HepG2 (cell line): ENCODE measurements at regions not wholly inside any gene's neighbourhood (a gene's known extent, or its start where the extent isn't known, plus 50 kb on each side); places are given as distances from the start of the nearest gene placed in this dataset.

Experiments used
- ATAC-seq: fragments of 200-7000 bp; cut with Tn5 transposase; 3 replicates; pipeline ENCODE4 v1.9.1; 2020; ENCODE audit warnings: mild to moderate bottlenecking, moderate library complexity
- BruUV-seq: library from RNA; stranded (reverse); fragments of 400-500 nt; replicated peaks from 2 replicates; lab custom pipeline; 2021; lab: Mats Ljungman, UMichigan
- CTCF ChIA-PET: fragments of 300-600 bp; formaldehyde crosslinking; extraction: SDS; loops from one replicate; lab custom pipeline; 2021; ENCODE audit warnings: low total read pairs, inconsistent platforms, low intra/inter-chr PET ratio; lab: Yijun Ruan, JAX
- POLR2A ChIA-PET: fragments of 350-600 bp; sonication (Branson Sonifier 250); formaldehyde crosslinking; loops from one replicate; lab custom pipeline; 2020; ENCODE audit warnings: antibody characterized with exemption, inconsistent platforms; lab: Yijun Ruan, JAX
- DNase-seq: peaks from one replicate; pipeline ENCODE4 v3.0.0-alpha.2; 2015; ENCODE audit warnings: low spot score
- FAIRE-seq: peaks from 3 replicates; lab custom pipeline; 2011; peaks lifted over from hg19 to GRCh38; lab: Jason Lieb, UNC
- H2AFZ ChIP-seq: one replicate; pipeline ENCODE4 v1.6.1; 2011; ENCODE audit warnings: low read length, inconsistent platforms
- H3K27ac ChIP-seq: fragments of 300-600 bp; 3 replicates; pipeline ENCODE4 v1.8.0; 2011; ENCODE audit warnings: mixed run types, mild to moderate bottlenecking, mixed read lengths, low read length, inconsistent platforms; ENCODE audit not compliant: insufficient read depth; ENCODE audit errors: extremely low read length
- H3K27me3 ChIP-seq, 2 experiments: fragments of 200-600 bp in 1 of 2; 2 replicates in 1 of 2; 3 replicates in 1 of 2; pipeline versions ENCODE4 v1.6.0 to v1.8.0; 2011; ENCODE audit warnings: low read length in 2 of 2, mild to moderate bottlenecking in 2 of 2, moderate library complexity in 2 of 2, inconsistent platforms in 1 of 2; ENCODE audit not compliant: insufficient read depth in 2 of 2, control insufficient read depth in 1 of 2
- H3K36me3 ChIP-seq, 2 experiments: fragments of 200-600 bp in 1 of 2; replicated peaks in 1 of 2; 2 replicates in 1 of 2; 3 replicates in 1 of 2; pipeline versions ENCODE4 v1.5.1 to v1.8.0; 2011; ENCODE audit warnings: low read length in 2 of 2, inconsistent platforms in 1 of 2; ENCODE audit not compliant: insufficient read depth in 2 of 2, control insufficient read depth in 1 of 2
- H3K4me1 ChIP-seq: 2 replicates; pipeline ENCODE4 v1.5.1; 2012; ENCODE audit warnings: low read length, inconsistent platforms; ENCODE audit not compliant: insufficient read depth
- H3K4me2 ChIP-seq: 2 replicates; pipeline ENCODE4 v1.6.0; 2011; ENCODE audit warnings: low read depth, low read length, inconsistent platforms
- H3K4me3 ChIP-seq, 3 experiments: fragments of 200-600 bp in 1 of 3; sonication (generic), shearing (Covaris generic) in 1 of 3; replicated peaks in 1 of 3; 2 replicates each; pipeline ENCODE4 v1.5.1; 2011 to 2016; ENCODE audit warnings: low read length in 3 of 3, inconsistent platforms in 2 of 3, low read depth in 2 of 3, mild to moderate bottlenecking in 2 of 3, control low read depth in 1 of 3, mixed read lengths in 1 of 3; ENCODE audit not compliant: insufficient read depth in 1 of 3
- H3K79me2 ChIP-seq: one replicate; pipeline ENCODE4 v1.6.1; 2011; ENCODE audit warnings: low read length, inconsistent platforms; ENCODE audit not compliant: insufficient read depth
- H3K9ac ChIP-seq: 2 replicates; pipeline ENCODE4 v1.6.0; 2011; ENCODE audit warnings: mild to moderate bottlenecking, low read depth, low read length, inconsistent platforms; ENCODE audit not compliant: insufficient read depth
- H3K9me3 ChIP-seq: 2 replicates; pipeline ENCODE4 v1.5.1; 2012; ENCODE audit warnings: mild to moderate bottlenecking, low read length
- H4K20me1 ChIP-seq: 2 replicates; pipeline ENCODE4 v1.6.0; 2011; ENCODE audit warnings: inconsistent platforms, mild to moderate bottlenecking, low read length, moderate library complexity; ENCODE audit not compliant: insufficient read depth
- AGO1 ChIP-seq: fragments of 200-400 bp; formaldehyde crosslinking; IDR thresholded peaks from 2 replicates; pipeline ENCODE4 v1.6.1; 2017; ENCODE audit warnings: mild to moderate bottlenecking, low read depth, low read length, moderate library complexity; ENCODE audit not compliant: poor library complexity, severe bottlenecking
- AHR ChIP-seq: IDR thresholded peaks from 2 replicates; pipeline ENCODE4 v1.6.1; 2018; ENCODE audit warnings: missing genetic modification reagents, missing compliant biosample characterization
- EEA1 ChIP-seq: sonication (generic); formaldehyde crosslinking; IDR thresholded peaks from 2 replicates; pipeline ENCODE4 v1.5.1; 2020; ENCODE audit warnings: mild to moderate bottlenecking, missing genetic modification reagents, borderline replicate concordance
- KDM2A ChIP-seq: sonication (generic); formaldehyde crosslinking; IDR thresholded peaks from 2 replicates; pipeline ENCODE4 v1.4.0; 2020; ENCODE audit warnings: low read depth, missing genetic modification reagents, borderline replicate concordance
- MAFK ChIP-seq, 2 experiments: IDR thresholded peaks in 1 of 2; conservative IDR thresholded peaks in 1 of 2; 2 replicates each; pipeline ENCODE4 v1.6.1; 2011; ENCODE audit warnings: improper control_type of control experiment in 2 of 2, low read length in 2 of 2
- MZF1 ChIP-seq: sonication (generic); formaldehyde crosslinking; IDR thresholded peaks from 2 replicates; pipeline ENCODE4 v1.8.1; 2023; ENCODE audit warnings: mild to moderate bottlenecking, missing genetic modification reagents, borderline replicate concordance
- SOX6 ChIP-seq, 2 experiments: fragments of 450-650 bp in 1 of 2; sonication (generic) in 1 of 2; formaldehyde crosslinking in 1 of 2; IDR thresholded peaks; 2 replicates each; pipeline versions ENCODE4 v1.4.0 to v1.6.1; 2017 to 2020; ENCODE audit warnings: antibody characterized with exemption in 1 of 2, mild to moderate bottlenecking in 1 of 2, missing genetic modification reagents in 1 of 2
- ZNF20 ChIP-seq: sonication (generic); formaldehyde crosslinking; IDR thresholded peaks from 2 replicates; pipeline ENCODE4 v1.4.0; 2020; ENCODE audit warnings: mild to moderate bottlenecking, moderate library complexity, missing genetic modification reagents
- ZNF432 ChIP-seq: sonication (generic); formaldehyde crosslinking; IDR thresholded peaks from 2 replicates; pipeline ENCODE4 v1.5.0; 2020; ENCODE audit warnings: missing genetic modification reagents, mild to moderate bottlenecking, borderline replicate concordance
- ZNF775 ChIP-seq: sonication (generic); formaldehyde crosslinking; IDR thresholded peaks from 2 replicates; pipeline ENCODE4 v1.4.0; 2020; ENCODE audit warnings: missing genetic modification reagents, mild to moderate bottlenecking, moderate library complexity, borderline replicate concordance
- ZNF879 ChIP-seq: sonication (generic); formaldehyde crosslinking; IDR thresholded peaks from 2 replicates; pipeline ENCODE4 v1.8.1; 2023; ENCODE audit warnings: missing genetic modification reagents
- WGBS: methylation state at CpG from one replicate; pipeline ENCODE4 v1.1.6; 2017; ENCODE audit warnings: low lambda C conversion rate; 5-methylcytosine and 5-hydroxymethylcytosine counted together
- in situ Hi-C: cut with HindIII; loops from 2 replicates; pipeline ENCODE4 v1.10.0; 2017; ENCODE audit warnings: low pct_unique_long_range_greater_than_20kb; ENCODE audit not compliant: extremely low pct_ligation_motif_present
- intact Hi-C: fragments of 100-400 bp; cut with micrococcal nuclease; formaldehyde crosslinking; loops from one replicate; pipeline ENCODE4 v1.10.0; 2022; ENCODE audit not compliant: unreplicated experiment
- TF ChIP-seq, protein P1 (sequence below): sonication (generic); formaldehyde crosslinking; conservative IDR thresholded peaks from 2 replicates; pipeline ENCODE4 v1.4.0; 2020; ENCODE audit warnings: missing genetic modification reagents
- TF ChIP-seq, protein P2 (sequence below): sonication (generic); formaldehyde crosslinking; IDR thresholded peaks from 2 replicates; pipeline ENCODE4 v1.4.0; 2020; ENCODE audit warnings: missing genetic modification reagents

DNA sequence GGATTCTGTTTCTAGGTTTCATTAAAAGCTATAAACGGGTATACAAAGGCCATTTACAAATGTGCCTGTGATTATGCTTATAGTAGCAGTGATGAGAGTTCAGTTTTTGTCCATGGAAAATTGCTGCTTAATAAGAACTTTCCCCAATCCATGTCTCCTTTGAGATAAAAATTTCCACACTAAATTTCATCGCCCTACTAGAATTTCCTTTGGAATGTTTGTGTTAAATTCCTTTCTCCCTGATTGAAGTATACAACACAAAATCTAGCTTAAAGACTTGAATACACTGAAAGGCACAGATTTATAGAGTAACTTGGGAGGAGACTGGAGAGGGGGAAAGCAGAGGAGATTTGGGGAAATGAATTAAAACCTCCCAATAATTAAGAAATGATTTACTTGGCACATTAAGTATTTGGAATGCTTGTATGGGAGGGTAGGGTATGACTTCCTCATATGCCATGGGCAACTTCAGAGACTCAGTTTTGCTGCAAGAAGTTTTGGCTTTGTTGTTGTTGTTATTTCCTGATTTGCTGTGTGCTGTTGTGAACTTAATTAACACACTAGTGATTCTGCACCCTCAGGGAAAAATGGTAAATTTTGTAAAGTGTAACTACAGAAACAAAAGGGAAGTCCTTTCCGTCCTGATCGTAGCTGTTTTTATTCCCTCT lies 157.6 kb upstream of the LMO4 start:
- H3K4me2 ChIP-seq = no peak overlapping the region
- no peaks in the 10 kb centered on the region for H3K9me3 ChIP-seq
- TF ChIP-seq ZNF432 (CRISPR knock-in tag) (no peak), EEA1 (CRISPR knock-in tag) (no peak), MAFK (conservative IDR thresholded peaks at IDR 0.05 in 1 of 2, IDR thresholded peaks at IDR 0.05 in 1 of 2; ENCODE audit: low read length in 2 of 2) (no peak), KDM2A (CRISPR knock-in tag) (no peak), MZF1 (CRISPR knock-in tag) (no peak)
- DNase-seq = no peak
- in situ Hi-C loops = no loop called here
- intact Hi-C loops = no loop called here
- ATAC-seq = no peak
- 10% methylated on average over 4 of the region's 4 CpGs for WGBS
- no TSS peak for BruUV-seq
- no peak overlapping the region for H3K27ac ChIP-seq
- H3K4me1 ChIP-seq = peaks cover 6% of the 10 kb centered on the region; the same call in 1 of the 2 replicates
- H3K4me3 ChIP-seq = no peak overlapping the region
- POLR2A ChIA-PET = no interaction called here
- no peaks in the 10 kb centered on the region for H3K36me3 ChIP-seq
- CTCF ChIA-PET = no interaction called here
- no peak overlapping the region for H2AFZ ChIP-seq
- H4K20me1 ChIP-seq = no peaks in the 10 kb centered on the region
- no peaks in the 10 kb centered on the region for H3K79me2 ChIP-seq
- no peak overlapping the region for H3K9ac ChIP-seq
- H3K27me3 ChIP-seq = peaks cover 3 to 21% of the 10 kb centered on the region in 2 experiments; a peak in 3 of 5 replicates
- no peak for FAIRE-seq

DNA sequence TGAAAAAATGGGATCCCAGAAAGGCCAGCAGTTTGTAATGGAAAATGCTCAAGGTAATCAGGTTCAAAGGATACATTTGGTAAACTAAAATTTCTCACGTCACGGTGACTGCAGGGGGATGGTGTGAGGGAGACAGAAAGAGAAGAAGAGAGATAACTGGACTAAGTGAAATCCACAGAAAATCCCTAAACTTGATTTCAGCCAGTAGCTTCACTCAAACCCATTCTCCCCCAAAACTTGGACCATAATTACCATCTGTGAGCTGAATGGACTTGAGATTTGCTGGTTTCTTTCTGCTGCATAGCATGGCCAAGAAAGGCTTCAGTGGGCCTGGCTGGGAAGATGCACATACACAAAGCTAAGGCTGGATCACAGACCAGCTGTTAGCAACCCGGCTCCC lies 155.4 kb upstream of the LMO4 start:
- ChIA-PET CTCF (no interaction called here), POLR2A (no interaction called here)
- no peak for FAIRE-seq
- in situ Hi-C loops = no loop called here
- H4K20me1 ChIP-seq = no peaks in the 10 kb centered on the region
- no peak for ATAC-seq
- no peak for DNase-seq
- H3K4me1 ChIP-seq = no peaks in the 10 kb centered on the region
- no peaks in the 10 kb centered on the region for H3K36me3 ChIP-seq
- intact Hi-C loops = no loop called here
- H3K9ac ChIP-seq = no peak overlapping the region
- no peaks in the 10 kb centered on the region for H3K79me2 ChIP-seq
- peaks cover 2 to 23% of the 10 kb centered on the region in 2 experiments for H3K27me3 ChIP-seq
- H3K4me3 ChIP-seq = no peak overlapping the region
- H2AFZ ChIP-seq = no peak overlapping the region
- H3K9me3 ChIP-seq = no peaks in the 10 kb centered on the region
- BruUV-seq = no TSS peak
- WGBS = 13% methylated on average over 3 of the region's 3 CpGs
- no peak overlapping the region for H3K4me2 ChIP-seq
- no peak overlapping the region for H3K27ac ChIP-seq
- TF ChIP-seq, protein P1, sequence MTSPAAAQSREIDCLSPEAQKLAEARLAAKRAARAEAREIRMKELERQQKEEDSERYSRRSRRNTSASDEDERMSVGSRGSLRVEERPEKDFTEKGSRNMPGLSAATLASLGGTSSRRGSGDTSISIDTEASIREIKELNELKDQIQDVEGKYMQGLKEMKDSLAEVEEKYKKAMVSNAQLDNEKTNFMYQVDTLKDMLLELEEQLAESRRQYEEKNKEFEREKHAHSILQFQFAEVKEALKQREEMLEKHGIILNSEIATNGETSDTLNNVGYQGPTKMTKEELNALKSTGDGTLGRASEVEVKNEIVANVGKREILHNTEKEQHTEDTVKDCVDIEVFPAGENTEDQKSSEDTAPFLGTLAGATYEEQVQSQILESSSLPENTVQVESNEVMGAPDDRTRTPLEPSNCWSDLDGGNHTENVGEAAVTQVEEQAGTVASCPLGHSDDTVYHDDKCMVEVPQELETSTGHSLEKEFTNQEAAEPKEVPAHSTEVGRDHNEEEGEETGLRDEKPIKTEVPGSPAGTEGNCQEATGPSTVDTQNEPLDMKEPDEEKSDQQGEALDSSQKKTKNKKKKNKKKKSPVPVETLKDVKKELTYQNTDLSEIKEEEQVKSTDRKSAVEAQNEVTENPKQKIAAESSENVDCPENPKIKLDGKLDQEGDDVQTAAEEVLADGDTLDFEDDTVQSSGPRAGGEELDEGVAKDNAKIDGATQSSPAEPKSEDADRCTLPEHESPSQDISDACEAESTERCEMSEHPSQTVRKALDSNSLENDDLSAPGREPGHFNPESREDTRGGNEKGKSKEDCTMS = no peak
- TF ChIP-seq AGO1 = no peak
- TF ChIP-seq ZNF879 (CRISPR knock-in tag) = no peak
- TF ChIP-seq SOX6 (IDR thresholded peaks at IDR 0.05) = no peak
- no peak for TF ChIP-seq SOX6 (CRISPR knock-in tag; IDR thresholded peaks at IDR 0.05)
- TF ChIP-seq, protein P2, sequence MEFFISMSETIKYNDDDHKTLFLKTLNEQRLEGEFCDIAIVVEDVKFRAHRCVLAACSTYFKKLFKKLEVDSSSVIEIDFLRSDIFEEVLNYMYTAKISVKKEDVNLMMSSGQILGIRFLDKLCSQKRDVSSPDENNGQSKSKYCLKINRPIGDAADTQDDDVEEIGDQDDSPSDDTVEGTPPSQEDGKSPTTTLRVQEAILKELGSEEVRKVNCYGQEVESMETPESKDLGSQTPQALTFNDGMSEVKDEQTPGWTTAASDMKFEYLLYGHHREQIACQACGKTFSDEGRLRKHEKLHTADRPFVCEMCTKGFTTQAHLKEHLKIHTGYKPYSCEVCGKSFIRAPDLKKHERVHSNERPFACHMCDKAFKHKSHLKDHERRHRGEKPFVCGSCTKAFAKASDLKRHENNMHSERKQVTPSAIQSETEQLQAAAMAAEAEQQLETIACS (CRISPR knock-in tag) = no peak
- TF ChIP-seq ZNF20 (CRISPR knock-in tag) = no peak
- no peak for TF ChIP-seq ZNF775 (CRISPR knock-in tag)
- no peak for TF ChIP-seq AHR
